ENCODE measurements at regions not wholly inside any gene's neighbourhood (a gene's known extent, or its start where the extent isn't known, plus 50 kb on each side); places are given as distances from the start of the nearest gene placed in this dataset.

DNA sequence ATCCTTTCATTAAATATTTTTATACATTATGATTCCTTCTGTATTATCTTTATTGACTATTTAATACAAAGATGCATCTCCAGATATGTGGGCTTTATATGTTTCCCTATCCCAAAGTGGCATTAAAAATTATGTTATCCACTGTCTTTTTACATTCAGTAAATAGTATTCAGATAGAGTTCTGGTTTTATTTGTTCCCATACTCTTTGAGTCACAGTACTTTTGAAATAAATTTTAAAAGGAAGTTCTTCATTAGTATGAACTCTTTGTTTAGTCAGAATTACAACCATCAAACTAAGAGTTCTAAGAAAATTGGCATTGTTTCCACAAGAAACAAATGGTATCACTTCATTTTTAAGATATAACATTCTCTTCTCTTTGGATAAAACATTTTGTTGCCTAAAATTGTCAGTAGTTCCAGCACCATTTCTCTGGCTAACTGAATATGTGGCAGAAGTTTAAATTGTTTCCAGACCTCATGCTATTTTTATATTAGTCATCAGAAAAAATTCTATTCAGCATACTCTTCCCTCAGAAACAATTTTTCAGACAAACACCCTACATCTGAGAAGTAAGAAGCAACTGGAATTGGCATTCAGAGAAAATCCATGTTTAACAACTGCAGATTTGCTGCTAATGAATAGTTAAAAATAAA is 88.5 kb upstream of the COL5A2 start:
- peak; percentile 45 for FAIRE-seq
- DNase-seq (ENCODE audit: low spot score), result no peak

DNA sequence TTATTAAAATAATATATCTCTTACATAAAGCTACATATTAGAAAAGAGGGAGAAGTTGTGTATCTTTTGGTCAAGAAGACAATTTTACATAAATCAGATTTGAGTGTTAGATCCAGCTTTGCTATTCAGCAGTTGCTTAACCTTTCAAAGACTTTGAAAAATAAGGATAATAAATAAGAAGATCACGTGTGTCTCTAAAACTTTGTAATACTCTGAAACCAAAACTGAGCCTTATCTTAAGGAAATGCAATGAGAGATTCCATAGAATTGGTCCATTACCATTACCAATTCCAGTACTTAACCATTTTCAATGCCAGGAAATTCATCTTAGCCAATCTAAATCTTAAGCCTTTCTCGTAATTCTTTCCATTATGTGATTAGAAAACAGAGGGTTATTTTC is 89.2 kb upstream of the COL5A2 start:
- DNase-seq (ENCODE audit: low spot score) (no peak), FAIRE-seq (no peak)

DNA sequence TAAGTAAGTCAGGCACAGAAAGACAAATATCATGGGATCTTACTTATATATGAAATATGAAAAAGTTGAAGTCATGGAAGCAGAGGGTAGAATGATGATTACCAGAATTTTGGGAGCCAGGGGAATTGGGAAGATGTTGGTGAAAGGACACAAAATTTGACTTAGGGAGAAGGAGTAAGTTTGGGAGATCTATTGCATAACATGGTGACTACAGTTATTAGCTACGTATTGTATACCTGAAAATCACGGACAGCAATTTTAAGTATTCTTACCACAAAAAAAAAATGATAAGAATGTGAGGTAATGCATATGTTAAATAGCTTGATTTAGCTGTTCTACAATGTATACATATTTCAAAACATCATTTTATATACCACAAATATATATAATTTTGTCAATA is 94.2 kb upstream of the COL5A2 start:
- DNase-seq (ENCODE audit: low spot score) (no peak), FAIRE-seq (peak; percentile 36)

DNA sequence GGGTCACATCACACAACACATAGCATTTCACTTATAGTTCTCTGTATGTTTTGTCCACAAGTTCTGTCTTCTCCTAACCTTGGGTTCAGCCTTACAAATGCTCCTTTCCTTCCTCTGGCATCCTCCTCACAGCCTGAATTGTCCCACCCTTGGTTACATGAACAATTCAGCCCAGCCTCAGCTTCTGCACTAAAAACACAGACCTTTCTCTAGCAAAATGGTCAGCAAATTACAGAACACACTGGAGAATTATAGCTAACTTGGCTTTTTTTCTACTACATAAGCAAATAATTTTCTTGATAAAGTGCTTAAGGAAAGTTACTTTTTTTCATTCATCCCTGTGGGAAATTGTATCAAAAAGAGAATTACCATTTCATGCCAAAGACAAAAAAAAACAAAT is 94.8 kb upstream of the COL5A2 start:
- DNase-seq (ENCODE audit: low spot score) (no peak), FAIRE-seq (no peak)

DNA sequence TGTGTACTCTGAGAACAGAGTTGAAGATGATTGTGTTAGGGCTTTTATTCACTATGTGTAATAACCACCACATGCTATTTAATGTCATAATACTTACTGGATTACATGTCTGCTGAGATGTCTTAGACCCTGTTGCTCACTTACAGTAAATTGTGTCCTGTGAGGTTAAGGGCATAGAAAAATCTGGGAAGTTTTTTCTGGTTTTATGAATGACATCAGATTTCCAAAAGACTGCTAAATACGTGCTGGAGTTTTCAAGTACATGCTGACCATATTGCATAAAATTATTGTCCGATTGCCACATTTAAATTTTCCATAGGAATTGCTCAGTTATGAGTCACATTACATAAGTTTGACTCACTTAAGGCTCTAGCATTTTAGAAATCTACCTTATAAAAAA is 96.7 kb upstream of the COL5A2 start:
- DNase-seq (ENCODE audit: low spot score) (peak; percentile 73), FAIRE-seq (peak; percentile 89)

DNA sequence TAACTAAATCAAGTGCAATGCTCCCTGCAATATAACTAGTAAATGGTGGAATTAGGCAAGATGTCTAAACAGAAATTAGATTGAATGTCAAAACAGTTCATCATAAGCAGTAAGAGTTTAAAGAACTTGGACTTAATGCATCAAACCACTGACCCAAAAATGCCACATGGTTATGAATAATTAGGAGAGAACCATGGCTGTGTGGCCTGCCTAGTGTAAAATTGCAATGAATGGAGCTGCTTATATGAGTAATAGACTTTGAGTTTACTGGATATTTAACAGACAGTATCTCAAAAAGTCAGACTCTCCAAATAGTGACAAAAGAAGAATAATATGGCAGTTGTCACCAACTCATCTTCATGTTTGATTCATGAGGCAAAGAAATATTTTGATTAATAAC is 101.6 kb upstream of the COL5A2 start:
- no peak for DNase-seq (ENCODE audit: low spot score)
- FAIRE-seq, result no peak

DNA sequence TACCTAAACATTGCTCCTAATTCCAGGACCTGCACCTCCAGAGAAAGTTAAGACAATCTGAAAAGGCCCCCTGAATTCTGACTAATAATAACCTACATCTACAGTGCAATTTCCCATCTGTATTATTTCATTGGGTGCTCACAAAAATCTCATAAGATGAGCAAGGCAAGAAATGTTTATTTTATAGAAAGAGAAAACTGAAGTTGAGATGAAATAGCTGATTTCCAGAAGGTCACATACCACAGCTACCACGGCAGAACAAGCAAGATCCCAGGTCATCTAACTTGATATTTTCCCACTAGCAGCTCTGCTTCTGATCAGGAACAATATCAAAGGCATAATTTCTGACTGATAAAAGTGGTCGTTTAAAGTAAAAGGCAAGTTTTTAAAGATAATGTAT is 105.8 kb upstream of the COL5A2 start:
- DNase-seq (ENCODE audit: low spot score), result no peak
- no peak for FAIRE-seq

DNA sequence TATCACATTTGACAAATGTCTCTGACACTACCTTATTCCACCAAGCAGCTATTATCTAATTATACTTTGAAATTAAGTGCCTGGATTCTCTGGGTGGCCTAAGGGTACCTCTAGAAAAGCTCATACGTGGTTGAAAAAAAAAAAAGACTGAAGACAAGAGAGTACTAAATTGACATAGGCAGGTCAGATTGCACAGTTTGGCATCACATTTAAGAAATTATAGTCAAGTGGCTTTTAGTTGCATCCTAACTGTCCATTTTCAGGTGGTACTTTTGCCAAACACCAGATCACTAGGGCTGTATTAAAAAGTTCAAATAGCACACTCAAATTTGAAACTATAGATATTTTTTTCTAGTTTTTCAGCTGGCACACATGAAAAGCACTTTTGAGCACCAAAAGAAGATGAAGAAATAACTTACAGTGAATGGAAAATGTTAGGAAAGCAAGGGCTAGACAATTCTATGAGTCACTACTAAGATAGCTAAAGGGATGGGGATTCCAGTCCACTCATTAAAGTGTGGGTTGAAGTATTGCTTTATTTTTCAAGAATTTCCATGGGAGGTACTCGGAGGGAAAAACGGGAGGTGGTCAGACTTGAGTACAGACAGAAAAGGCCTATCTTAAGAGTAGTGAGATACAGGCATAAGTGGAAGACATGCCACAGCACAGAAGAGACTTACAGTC is 106.5 kb upstream of the COL5A2 start:
- DNase-seq (ENCODE audit: low spot score) (peak; percentile 89), FAIRE-seq (peak; percentile 92)

DNA sequence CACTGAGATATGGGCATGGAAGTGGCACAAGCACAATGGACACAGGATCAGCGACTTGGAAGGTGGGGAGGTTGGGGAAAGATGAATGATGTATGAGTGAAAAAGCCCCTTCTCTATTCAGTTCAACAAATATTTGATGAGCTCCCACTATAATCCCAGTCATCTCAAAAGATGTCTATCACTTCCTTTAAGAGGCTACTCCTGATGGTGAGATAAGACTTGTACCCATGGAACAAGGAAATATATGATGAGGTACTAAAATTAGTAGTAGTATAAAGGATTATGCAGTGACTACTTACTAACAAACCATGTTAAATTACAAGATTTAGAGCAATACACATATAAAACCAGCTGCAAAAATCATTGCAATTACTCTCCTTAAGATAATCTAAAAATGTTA is 107.8 kb upstream of the COL5A2 start:
- FAIRE-seq, result no peak
- DNase-seq (ENCODE audit: low spot score), result no peak

DNA sequence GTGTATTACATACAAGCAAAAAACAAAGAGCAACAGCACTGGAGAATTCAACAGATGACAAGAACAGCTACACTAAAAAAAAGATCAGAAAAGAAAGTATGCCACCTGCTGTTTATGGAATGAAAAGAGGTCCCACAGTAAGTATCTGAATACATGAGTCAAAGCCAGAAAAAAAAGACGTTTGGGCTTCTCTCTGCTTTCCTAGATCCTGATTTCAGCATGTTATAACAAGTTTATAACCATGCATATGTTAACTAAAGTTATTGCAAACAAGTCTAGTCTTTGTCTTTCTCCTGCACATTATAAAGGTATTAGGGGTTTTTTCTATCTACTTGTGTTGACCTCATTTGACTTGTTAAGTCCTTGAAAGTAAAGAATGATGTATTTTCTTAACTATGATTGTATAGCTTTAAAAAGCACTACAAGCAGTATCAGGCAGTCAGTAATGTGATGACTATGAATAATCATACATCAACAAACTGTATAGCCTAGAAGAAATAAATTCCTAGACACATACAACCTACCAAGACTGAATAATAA is 108.5 kb upstream of the COL5A2 start:
- FAIRE-seq (peak; percentile 86), DNase-seq (ENCODE audit: low spot score) (peak; percentile 73)

DNA sequence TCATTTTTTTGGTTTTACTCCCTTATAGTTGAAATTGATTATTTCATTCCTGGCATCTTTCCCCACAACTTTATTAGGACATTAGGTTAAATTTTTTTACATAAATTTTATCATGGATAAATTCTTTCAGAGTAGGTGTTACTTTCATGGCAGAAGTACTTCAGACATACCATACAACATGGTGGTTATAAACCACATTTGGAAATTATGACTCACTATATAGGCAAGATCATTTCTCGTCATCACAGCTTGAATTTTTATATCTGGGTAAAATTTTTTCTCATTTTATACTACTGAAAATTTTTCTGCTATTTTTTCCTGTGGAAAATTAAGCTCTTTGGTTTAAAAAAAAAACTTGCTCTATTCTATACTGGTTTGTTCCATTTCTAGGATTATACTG is 111.9 kb upstream of the COL5A2 start:
- peak; percentile 20 for FAIRE-seq

DNA sequence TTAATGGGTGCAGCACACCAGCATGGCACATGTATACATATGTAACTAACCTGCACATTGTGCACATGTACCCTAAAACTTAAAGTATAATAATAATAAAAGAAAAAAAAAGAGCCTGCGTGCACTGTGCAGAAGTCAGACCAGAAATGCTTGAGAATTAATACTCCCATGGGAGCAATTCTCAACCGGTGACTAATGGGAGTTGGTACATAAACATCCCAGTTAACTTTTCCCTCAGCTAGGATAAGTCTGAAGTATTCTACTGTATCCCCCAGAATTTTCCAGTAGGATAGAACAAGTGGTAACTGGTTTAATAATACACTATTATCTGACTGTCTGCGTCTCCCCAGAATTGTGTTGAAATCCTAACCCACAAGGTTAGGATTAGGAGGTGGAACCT is 113.6 kb upstream of the COL5A2 start:
- no peak for FAIRE-seq
- no peak for DNase-seq (ENCODE audit: low spot score)

More for the DNA sequence above, 111.9 kb upstream of the COL5A2 start:
- no peak for DNase-seq (ENCODE audit: low spot score)

DNA sequence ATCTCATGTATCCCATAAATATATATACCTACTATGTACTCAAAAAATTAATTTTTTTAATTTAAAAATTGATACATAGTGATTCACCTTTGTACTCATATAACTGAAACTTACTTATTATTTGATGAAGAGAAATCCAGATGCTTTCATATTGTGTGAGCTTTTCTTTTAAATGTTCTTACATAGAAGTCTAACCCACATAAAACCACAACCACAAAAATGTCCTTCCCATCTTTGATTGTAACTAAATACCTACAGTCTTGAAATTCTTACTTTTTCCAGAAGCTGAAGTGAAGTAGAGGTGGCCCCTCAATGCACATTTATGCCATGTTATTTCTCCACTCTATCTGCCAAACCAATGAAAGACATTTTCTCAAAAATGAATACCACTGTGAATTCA is 117.9 kb upstream of the COL5A2 start:
- FAIRE-seq, result peak; percentile 82
- DNase-seq (ENCODE audit: low spot score), result peak; percentile 42

DNA sequence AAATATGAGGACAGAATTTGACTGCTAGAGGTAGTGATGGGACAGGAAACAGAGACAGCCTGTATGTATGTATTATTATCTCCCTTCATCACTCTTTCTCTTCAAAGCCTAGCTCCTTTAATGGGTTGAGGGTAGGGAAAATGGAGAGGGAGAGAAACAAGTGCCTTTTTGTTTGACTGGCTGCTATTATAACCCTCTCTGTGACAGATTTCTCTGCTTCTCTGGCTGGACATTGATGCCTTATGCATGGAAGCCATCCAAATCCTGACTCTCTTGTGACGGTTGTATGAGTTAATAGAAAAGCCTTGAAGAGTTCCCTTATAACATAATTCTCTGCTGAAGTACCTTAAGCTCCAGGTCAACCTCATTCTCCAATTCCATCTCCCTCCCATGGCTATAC is 118.5 kb upstream of the COL5A2 start:
- no peak for FAIRE-seq

DNA sequence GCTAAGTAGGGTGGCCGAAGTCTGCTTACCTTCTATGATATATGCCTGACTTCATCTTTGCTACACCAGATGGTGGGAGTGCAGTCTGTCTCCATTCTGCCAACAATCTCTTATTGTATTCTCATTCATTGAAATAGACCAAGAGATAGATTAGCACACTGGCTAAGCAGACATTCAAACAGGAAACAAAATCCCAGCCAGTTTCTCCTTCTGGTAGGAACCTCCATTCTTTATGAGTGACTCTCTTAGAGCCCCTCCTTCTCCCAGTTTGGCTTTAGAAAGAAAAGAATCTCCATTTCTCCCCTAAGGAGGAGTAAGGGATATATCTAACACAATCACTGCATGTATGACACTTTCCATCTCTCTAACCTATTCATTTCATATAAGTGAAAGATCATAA is 118.9 kb upstream of the COL5A2 start:
- no peak for DNase-seq (ENCODE audit: low spot score)

More for the DNA sequence above, 118.5 kb upstream of the COL5A2 start:
- DNase-seq (ENCODE audit: low spot score), result no peak

DNA sequence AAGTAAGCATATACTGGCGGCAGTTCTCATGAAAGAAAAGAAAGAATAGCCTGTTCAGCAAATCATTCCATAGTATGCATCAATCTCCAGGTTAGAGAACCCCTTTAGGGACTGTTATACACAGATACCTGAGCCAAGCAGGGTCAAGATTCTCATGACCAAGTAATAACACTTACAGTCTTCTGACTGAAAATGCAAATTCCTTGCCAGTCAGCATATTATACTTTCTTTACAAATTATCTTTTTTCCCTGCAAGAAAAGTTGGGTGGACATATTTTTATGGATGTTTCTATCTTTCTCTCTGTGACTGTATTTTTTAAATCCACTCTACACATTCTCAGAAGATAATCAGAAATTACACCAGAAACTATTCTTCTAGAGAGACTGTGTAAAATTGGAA is 120.4 kb upstream of the COL5A2 start:
- no peak for DNase-seq (ENCODE audit: low spot score)
- no peak for FAIRE-seq

More for the DNA sequence above, 118.9 kb upstream of the COL5A2 start:
- no peak for FAIRE-seq

DNA sequence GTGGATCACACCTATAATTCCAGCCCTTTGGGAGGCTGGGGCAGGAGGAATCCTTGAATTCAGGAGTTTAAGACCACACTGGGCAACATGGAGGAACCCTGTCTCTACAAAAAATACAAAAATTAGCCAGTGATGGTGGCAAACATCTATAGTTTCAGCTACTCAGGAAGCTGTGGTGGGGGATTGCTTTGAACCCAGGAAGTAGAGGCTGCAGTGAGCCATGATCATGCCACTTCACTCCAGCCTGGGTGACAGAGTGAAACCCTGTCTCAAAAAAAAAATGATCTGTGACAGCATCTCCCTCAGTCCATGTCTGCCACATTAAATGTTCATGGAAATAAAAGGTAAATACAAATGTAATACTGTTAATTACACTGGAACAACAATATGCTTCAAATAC is 121.4 kb upstream of the COL5A2 start:
- no peak for FAIRE-seq
- no peak for DNase-seq (ENCODE audit: low spot score)

DNA sequence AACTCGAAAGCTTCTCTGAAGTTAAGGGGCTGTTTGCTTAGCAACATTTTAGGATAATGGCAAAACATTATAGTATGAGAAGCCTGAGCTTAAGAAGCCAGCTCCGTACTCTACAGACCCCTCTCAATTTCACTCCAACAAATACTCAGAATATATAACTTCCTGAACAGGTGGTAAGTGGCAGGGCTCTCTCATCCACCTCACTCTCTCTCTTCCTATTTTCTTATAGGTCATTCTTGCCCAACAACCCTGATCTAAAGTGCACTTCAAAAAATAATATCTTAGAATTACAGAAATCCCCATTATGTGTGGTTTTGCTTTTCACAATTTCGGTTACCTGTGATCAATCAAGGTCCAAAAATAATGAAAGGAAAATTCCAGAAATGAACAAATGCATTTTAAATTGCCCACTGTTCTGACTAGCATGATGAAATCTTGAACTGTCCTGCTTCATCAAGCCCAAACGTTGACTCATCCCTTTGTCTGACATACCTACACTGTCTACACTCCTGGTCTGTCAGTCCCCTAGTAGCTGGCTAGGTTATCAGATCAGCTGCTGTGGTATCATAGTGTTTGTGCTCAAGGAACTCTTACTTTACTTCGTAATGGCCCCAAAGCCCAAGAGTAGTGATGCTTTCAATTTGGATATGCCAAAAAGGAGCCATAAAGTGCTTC is 122.8 kb upstream of the COL5A2 start:
- FAIRE-seq, result peak; percentile 4
- DNase-seq (ENCODE audit: low spot score), result peak; percentile 62

DNA sequence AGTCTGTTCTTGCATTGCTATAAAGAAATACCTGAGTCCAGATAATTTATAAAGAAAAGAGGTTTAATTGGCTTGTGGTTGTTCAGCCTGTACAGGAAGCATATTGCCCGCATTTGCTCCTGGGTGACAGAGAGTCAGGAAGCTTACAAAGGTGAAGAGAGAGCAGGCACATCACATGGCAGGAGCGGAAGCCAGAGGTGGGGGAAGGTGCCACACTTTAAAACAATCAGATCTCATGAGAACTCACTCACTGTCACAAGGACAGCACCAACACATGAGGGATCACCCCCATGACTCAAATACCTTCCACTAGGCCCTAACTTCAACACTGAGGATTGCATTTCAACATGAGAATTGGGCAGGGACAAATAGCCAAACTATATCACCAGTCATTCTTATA is 124.8 kb upstream of the COL5A2 start:
- no peak for FAIRE-seq
- DNase-seq (ENCODE audit: low spot score), result no peak

DNA sequence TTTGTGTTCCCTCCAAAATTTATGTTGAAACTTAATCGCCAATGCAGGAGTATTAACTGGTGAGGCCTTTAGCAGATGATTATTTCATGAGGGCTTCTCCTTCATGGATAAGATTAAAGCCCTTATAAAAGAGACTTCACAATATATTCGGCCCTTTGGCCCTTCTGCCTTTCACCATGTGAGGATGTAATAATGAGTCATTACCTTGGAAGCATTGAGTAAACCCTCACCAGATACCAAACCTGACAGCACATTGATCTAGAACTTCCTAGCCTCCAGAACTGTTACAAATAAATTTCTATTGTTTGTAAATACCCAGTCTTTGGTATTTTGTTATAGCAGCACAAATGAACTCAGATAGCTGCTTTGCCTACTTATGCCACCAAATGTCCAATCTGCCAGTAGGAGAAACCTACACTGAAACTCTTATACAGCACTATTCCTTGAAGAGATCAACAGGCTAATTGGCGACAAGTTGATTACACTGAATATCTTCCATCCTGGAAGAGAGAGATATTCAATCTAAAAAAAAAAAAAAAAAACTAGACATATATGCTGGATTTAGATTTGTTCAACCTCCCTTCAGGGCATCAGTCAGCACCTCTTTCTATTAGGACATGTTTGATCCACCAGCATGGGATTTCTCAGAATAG is 125.9 kb upstream of the COL5A2 start:
- DNase-seq (ENCODE audit: low spot score) (no peak), FAIRE-seq (no peak)

DNA sequence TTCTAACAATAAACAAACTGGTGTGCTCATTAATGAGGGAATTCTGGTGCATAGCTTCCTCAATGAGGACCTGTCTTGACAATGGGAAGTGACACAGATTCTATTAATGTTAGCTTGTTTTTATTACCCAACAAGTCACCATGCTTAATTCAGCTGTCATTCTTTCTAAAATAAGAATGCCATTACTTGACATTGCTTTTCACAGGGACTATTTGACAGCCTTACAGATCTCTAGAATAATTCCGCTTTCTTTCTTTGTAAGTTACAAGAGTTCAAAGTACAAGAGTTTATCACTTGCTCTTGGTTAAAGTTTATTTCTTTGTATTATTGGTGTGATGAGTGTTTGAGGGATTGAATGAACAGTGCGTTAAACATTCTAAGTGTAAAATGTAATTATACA is 127.0 kb upstream of the COL5A2 start:
- DNase-seq (ENCODE audit: low spot score) (no peak), FAIRE-seq (no peak)
